K562 (cell line): ENCODE measurements at regions not wholly inside any gene's neighbourhood (a gene's known extent, or its start where the extent isn't known, plus 50 kb on each side); places are given as distances from the start of the nearest gene placed in this dataset.

Source experiments
- ATAC-seq: fragments of 200-7000 bp; cut with Tn5 transposase; 3 replicates; pipeline ENCODE4 v1.9.1; 2020; ENCODE audit warnings: moderate library complexity
- BruUV-seq: library from RNA; stranded (reverse); fragments of 400-500 nt; replicated peaks from 2 replicates; lab custom pipeline; 2021; lab: Mats Ljungman, UMichigan
- CTCF ChIA-PET: fragments of 300-600 bp; formaldehyde crosslinking; extraction: SDS; loops from one replicate; lab custom pipeline; 2021; ENCODE audit warnings: low intra/inter-chr PET ratio; lab: Yijun Ruan, JAX
- POLR2A ChIA-PET: fragments of 300-600, 350-650 bp; sonication (Branson Sonifier 250); formaldehyde crosslinking; extraction: SDS; loops from one replicate; lab custom pipeline; 2021; ENCODE audit warnings: antibody characterized with exemption, inconsistent platforms; lab: Yijun Ruan, JAX
- DNase-seq, 4 experiments: peaks; one replicate each; pipeline versions ENCODE4 v3.0.0 to v3.0.0-alpha.2; 2011 to 2018; ENCODE audit warnings: low spot score in 3 of 4, mixed read lengths in 3 of 4; ENCODE audit errors: extremely low read depth in 1 of 4
- FAIRE-seq: peaks from 2 replicates; lab custom pipeline; 2011; peaks lifted over from hg19 to GRCh38; lab: Jason Lieb, UNC
- H2AFZ ChIP-seq: 2 replicates; pipeline ENCODE4 v1.6.0; 2011; ENCODE audit warnings: low read depth, low read length, control low read depth, inconsistent platforms
- H3K27ac ChIP-seq: fragments of 200-600 bp; 3 replicates; pipeline ENCODE4 v1.8.0; 2011; ENCODE audit warnings: low read depth, mild to moderate bottlenecking, control low read depth, inconsistent platforms, low read length, moderate library complexity, mixed read lengths; ENCODE audit errors: extremely low read depth
- H3K27me3 ChIP-seq, 2 experiments: fragments of 300-600 bp in 1 of 2; 2 replicates in 1 of 2; 3 replicates in 1 of 2; pipeline versions ENCODE4 v1.6.0 to v1.8.0; 2011; ENCODE audit warnings: inconsistent platforms in 2 of 2, low read length in 2 of 2, mild to moderate bottlenecking in 1 of 2, mixed read lengths in 1 of 2, moderate library complexity in 1 of 2; ENCODE audit not compliant: control insufficient read depth in 2 of 2, insufficient read depth in 2 of 2
- H3K36me3 ChIP-seq: fragments of 300-600 bp; 3 replicates; pipeline ENCODE4 v1.8.0; 2011; ENCODE audit warnings: mild to moderate bottlenecking, low read length, inconsistent platforms; ENCODE audit not compliant: control insufficient read depth, insufficient read depth
- H3K4me1 ChIP-seq, 2 experiments: fragments of 200-600 bp in 1 of 2; replicated peaks in 1 of 2; 2 replicates in 1 of 2; 3 replicates in 1 of 2; pipeline versions ENCODE4 v1.5.1 to v1.8.0; 2011; ENCODE audit warnings: inconsistent platforms in 2 of 2, low read length in 2 of 2, mild to moderate bottlenecking in 1 of 2, mixed read lengths in 1 of 2, moderate library complexity in 1 of 2; ENCODE audit not compliant: control insufficient read depth in 2 of 2, insufficient read depth in 2 of 2
- H3K4me2 ChIP-seq: 2 replicates; pipeline ENCODE4 v1.6.1; 2011; ENCODE audit warnings: low read length, control low read depth, inconsistent platforms, mixed read lengths; ENCODE audit not compliant: insufficient read depth
- H3K4me3 ChIP-seq: fragments of 200-600 bp; sonication (generic), shearing (Covaris generic); 2 replicates; pipeline ENCODE4 v1.5.1; 2016; ENCODE audit warnings: control low read depth, inconsistent platforms
- H3K79me2 ChIP-seq: fragments of 200-600 bp; 3 replicates; pipeline ENCODE4 v1.8.0; 2011; ENCODE audit warnings: low read length, inconsistent platforms; ENCODE audit not compliant: control insufficient read depth, insufficient read depth
- H3K9ac ChIP-seq, 2 experiments: 2 replicates each; pipeline versions ENCODE4 v1.6.0 to v1.6.1; 2011; ENCODE audit warnings: low read depth in 2 of 2, low read length in 2 of 2, control low read depth in 1 of 2, inconsistent platforms in 1 of 2, mild to moderate bottlenecking in 1 of 2, mixed read lengths in 1 of 2; ENCODE audit not compliant: insufficient read depth in 1 of 2
- H3K9me1 ChIP-seq: one replicate; pipeline ENCODE4 v1.6.0; 2011; ENCODE audit warnings: inconsistent platforms, mild to moderate bottlenecking, low read length, moderate library complexity; ENCODE audit not compliant: control insufficient read depth, insufficient read depth
- H3K9me3 ChIP-seq: replicated peaks from 2 replicates; pipeline ENCODE4 v1.5.1; 2011; ENCODE audit warnings: low read depth, low read length, inconsistent platforms; ENCODE audit not compliant: control insufficient read depth, insufficient read depth
- H4K20me1 ChIP-seq: replicated peaks from 2 replicates; pipeline ENCODE4 v1.6.1; 2011; ENCODE audit warnings: low read length, inconsistent platforms, mixed read lengths; ENCODE audit not compliant: control insufficient read depth, insufficient read depth
- CREM ChIP-seq: IDR thresholded peaks from 2 replicates; pipeline ENCODE4 v1.6.1; 2014; ENCODE audit warnings: antibody characterized with exemption, low read depth
- EP300 ChIP-seq: IDR thresholded peaks from 2 replicates; pipeline ENCODE4 v1.6.1; 2012; ENCODE audit warnings: low read length, improper control_type of control experiment
- FOSL1 ChIP-seq: fragments of 200-800 bp; sonication (Bioruptor generic); conservative IDR thresholded peaks from 2 replicates; pipeline ENCODE4 v1.6.1; 2016; ENCODE audit warnings: missing genetic modification characterization, missing compliant biosample characterization
- HNRNPH1 ChIP-seq: fragments of 200-400 bp; formaldehyde crosslinking; optimal IDR thresholded peaks from 2 replicates; pipeline ENCODE3; 2017; ENCODE audit warnings: low read depth, mild to moderate bottlenecking, low read length, moderate library complexity
- RBFOX2 ChIP-seq: fragments of 200-400 bp; formaldehyde crosslinking; IDR thresholded peaks from 2 replicates; pipeline ENCODE4 v1.6.1; 2017; ENCODE audit warnings: low read depth, mild to moderate bottlenecking, low read length, moderate library complexity
- SIX5 ChIP-seq, 2 experiments: IDR thresholded peaks; 2 replicates each; pipeline ENCODE4 v1.6.1; 2011; ENCODE audit warnings: low read length in 2 of 2, borderline replicate concordance in 1 of 2, low read depth in 1 of 2, mild to moderate bottlenecking in 1 of 2, moderate library complexity in 1 of 2; ENCODE audit not compliant: insufficient read depth in 1 of 2
- SMARCA4 ChIP-seq: fragments of 450-650 bp; IDR thresholded peaks from 2 replicates; pipeline ENCODE4 v1.6.1; 2016
- WGBS: fragments of 100-300 bp; shearing (Covaris generic); methylation state at CpG from one replicate; pipeline ENCODE4 v1.1.6; 2016; ENCODE audit warnings: low coverage, mixed read lengths; ENCODE audit not compliant: insufficient coverage; ENCODE audit errors: missing lambda C conversion rate; 5-methylcytosine and 5-hydroxymethylcytosine counted together
- in situ Hi-C: fragments of 300-500 bp; cut with MboI; formaldehyde crosslinking; loops from 4 replicates; pipeline ENCODE4 v1.15.0; 2018; ENCODE audit warnings: inconsistent platforms, mixed read lengths
- intact Hi-C: fragments of 100-400 bp; cut with micrococcal nuclease; formaldehyde crosslinking; loops from 2 replicates; pipeline ENCODE4 v1.14.2; 2022
- TF ChIP-seq, protein P1 (sequence below), 2 experiments: IDR thresholded peaks; 2 replicates each; pipeline ENCODE4 v1.6.1; 2011; ENCODE audit warnings: borderline replicate concordance in 1 of 2, control low read depth in 1 of 2, low read depth in 1 of 2, low read length in 1 of 2, mild to moderate bottlenecking in 1 of 2, mixed read lengths in 1 of 2, moderate library complexity in 1 of 2; ENCODE audit not compliant: insufficient read depth in 1 of 2, insufficient read length in 1 of 2, poor library complexity in 1 of 2, severe bottlenecking in 1 of 2; ENCODE audit errors: extremely low read depth in 1 of 2
- TF ChIP-seq, protein P2 (sequence below), 2 experiments: fragments of 450-650 bp in 1 of 2; sonication (generic) in 1 of 2; formaldehyde crosslinking in 1 of 2; IDR thresholded peaks in 1 of 2; conservative IDR thresholded peaks in 1 of 2; 2 replicates each; pipeline versions ENCODE4 v1.6.1 to v1.8.1; 2016 to 2023; ENCODE audit warnings: mild to moderate bottlenecking in 2 of 2, moderate library complexity in 2 of 2, inconsistent platforms in 1 of 2, missing genetic modification reagents in 1 of 2
- TF ChIP-seq, protein P3 (sequence below): fragments of 200-800 bp; sonication (Bioruptor generic); IDR thresholded peaks from 2 replicates; pipeline ENCODE4 v1.6.1; 2017; ENCODE audit warnings: missing genetic modification characterization, missing compliant biosample characterization
- TF ChIP-seq, protein P4 (sequence below): fragments of 450-650 bp; IDR thresholded peaks from 2 replicates; pipeline ENCODE4 v1.6.1; 2018; ENCODE audit not compliant: partially characterized antibody

DNA sequence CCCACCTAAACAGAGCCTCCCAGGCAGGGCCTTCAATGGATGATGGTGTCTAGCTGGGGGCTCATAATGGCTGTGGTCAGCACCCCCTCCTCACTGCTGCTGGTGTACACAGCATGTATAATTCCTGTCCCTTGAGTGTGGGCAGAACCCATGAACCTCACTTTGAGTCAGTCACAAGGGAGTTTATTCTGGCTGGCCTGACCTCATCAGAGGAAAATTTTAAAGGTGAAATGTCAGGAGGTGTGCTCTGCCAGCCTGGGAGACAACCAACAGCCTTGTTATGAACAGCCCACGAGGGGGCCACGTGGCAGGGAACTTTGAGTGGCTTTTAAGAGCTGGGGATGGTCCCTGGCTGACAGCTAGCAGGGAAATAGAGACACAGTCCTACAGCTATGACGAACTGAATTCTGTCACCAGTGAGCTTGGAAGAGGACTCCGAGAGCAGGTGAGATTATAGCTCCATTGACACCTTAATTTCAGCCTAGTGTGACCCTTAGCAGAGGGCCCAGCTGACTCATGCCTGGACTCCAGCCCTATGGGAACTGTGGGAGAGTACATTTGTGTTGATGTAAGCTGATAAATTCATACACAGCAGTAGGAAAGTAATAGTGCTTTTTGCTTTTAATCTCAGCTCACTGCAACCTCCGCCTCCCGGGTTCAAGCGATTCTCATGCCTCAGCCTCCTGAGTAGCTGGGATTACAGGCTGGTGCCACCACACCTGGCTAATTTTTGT, 73.5 kb upstream of the RUNX3 start:
- POLR2A ChIA-PET: interaction anchor here (0.9 to 1.3 kb wide), 5 partner anchors 8 to 164 kb away, joined by 3 to 4 read pairs (median 3); no protein-coding TSS in a partner anchor
- in situ Hi-C loops: no loop called here
- intact Hi-C loops: no loop called here
- H3K9ac ChIP-seq: no peak overlapping the region
- H3K9me3 ChIP-seq: no peaks in the 10 kb centered on the region
- H3K9me1 ChIP-seq: no peaks in the 10 kb centered on the region
- H3K4me3 ChIP-seq: no peak overlapping the region
- no peaks in the 10 kb centered on the region for H3K36me3 ChIP-seq
- no peak overlapping the region for H3K4me2 ChIP-seq
- H2AFZ ChIP-seq: 0 out of 2 replicates have a peak overlapping the region, but pooled peaks have one; percentile 4
- BruUV-seq: no TSS peak
- no peaks in the 10 kb centered on the region for H3K79me2 ChIP-seq
- no peaks in the 10 kb centered on the region for H3K4me1 ChIP-seq
- H3K27ac ChIP-seq: no peak overlapping the region
- peaks cover 4% of the 10 kb centered on the region; the same call in 1 of the 2 replicates for H4K20me1 ChIP-seq
- CTCF ChIA-PET: no interaction called here
- ATAC-seq (no peak), FAIRE-seq (peak; percentile 51), DNase-seq (no peak)
- peaks cover 41 to 66% of the 10 kb centered on the region in 2 experiments for H3K27me3 ChIP-seq
- WGBS: 7% methylated on average over 7 of the region's 7 CpGs
- TF ChIP-seq, protein P1, sequence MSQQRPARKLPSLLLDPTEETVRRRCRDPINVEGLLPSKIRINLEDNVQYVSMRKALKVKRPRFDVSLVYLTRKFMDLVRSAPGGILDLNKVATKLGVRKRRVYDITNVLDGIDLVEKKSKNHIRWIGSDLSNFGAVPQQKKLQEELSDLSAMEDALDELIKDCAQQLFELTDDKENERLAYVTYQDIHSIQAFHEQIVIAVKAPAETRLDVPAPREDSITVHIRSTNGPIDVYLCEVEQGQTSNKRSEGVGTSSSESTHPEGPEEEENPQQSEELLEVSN (IDR thresholded peaks at IDR 0.05; ENCODE audit: borderline replicate concordance in 1 of 2, extremely low read depth in 1 of 2, insufficient read depth in 1 of 2, insufficient read length in 1 of 2, low read depth in 1 of 2, low read length in 1 of 2, poor library complexity in 1 of 2, severe bottlenecking in 1 of 2): peak in 1 of 2 experiments; percentile 26
- no peak for TF ChIP-seq HNRNPH1
- no peak for TF ChIP-seq RBFOX2
- TF ChIP-seq, protein P2, sequence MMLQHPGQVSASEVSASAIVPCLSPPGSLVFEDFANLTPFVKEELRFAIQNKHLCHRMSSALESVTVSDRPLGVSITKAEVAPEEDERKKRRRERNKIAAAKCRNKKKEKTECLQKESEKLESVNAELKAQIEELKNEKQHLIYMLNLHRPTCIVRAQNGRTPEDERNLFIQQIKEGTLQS (IDR thresholded peaks at IDR 0.05): 0 out of 2 replicates have a peak, but pooled peaks have one; percentile 17
- TF ChIP-seq, protein P2 (CRISPR knock-in tag; conservative IDR thresholded peaks at IDR 0.05): no peak
- no peak for TF ChIP-seq EP300
- no peak for TF ChIP-seq SIX5 (IDR thresholded peaks at IDR 0.05; ENCODE audit: borderline replicate concordance in 1 of 2, insufficient read depth in 1 of 2, low read depth in 1 of 2, low read length in 2 of 2)
- TF ChIP-seq FOSL1 (tag): peak; percentile 35; the same call in 1 of the 2 replicates
- no peak for TF ChIP-seq SMARCA4
- TF ChIP-seq, protein P3, sequence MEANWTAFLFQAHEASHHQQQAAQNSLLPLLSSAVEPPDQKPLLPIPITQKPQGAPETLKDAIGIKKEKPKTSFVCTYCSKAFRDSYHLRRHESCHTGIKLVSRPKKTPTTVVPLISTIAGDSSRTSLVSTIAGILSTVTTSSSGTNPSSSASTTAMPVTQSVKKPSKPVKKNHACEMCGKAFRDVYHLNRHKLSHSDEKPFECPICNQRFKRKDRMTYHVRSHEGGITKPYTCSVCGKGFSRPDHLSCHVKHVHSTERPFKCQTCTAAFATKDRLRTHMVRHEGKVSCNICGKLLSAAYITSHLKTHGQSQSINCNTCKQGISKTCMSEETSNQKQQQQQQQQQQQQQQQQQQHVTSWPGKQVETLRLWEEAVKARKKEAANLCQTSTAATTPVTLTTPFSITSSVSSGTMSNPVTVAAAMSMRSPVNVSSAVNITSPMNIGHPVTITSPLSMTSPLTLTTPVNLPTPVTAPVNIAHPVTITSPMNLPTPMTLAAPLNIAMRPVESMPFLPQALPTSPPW (CRISPR knock-in tag): no peak
- no peak for TF ChIP-seq CREM
- TF ChIP-seq, protein P4, sequence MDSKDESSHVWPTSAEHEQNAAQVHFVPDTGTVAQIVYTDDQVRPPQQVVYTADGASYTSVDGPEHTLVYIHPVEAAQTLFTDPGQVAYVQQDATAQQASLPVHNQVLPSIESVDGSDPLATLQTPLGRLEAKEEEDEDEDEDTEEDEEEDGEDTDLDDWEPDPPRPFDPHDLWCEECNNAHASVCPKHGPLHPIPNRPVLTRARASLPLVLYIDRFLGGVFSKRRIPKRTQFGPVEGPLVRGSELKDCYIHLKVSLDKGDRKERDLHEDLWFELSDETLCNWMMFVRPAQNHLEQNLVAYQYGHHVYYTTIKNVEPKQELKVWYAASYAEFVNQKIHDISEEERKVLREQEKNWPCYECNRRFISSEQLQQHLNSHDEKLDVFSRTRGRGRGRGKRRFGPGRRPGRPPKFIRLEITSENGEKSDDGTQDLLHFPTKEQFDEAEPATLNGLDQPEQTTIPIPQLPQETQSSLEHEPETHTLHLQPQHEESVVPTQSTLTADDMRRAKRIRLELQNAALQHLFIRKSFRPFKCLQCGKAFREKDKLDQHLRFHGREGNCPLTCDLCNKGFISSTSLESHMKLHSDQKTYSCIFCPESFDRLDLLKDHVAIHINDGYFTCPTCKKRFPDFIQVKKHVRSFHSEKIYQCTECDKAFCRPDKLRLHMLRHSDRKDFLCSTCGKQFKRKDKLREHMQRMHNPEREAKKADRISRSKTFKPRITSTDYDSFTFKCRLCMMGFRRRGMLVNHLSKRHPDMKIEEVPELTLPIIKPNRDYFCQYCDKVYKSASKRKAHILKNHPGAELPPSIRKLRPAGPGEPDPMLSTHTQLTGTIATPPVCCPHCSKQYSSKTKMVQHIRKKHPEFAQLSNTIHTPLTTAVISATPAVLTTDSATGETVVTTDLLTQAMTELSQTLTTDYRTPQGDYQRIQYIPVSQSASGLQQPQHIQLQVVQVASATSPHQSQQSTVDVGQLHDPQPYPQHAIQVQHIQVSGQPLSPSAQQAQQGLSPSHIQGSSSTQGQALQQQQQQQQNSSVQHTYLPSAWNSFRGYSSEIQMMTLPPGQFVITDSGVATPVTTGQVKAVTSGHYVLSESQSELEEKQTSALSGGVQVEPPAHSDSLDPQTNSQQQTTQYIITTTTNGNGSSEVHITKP: no peak
